ENCODE measurements at regions not wholly inside any gene's neighbourhood (a gene's known extent, or its start where the extent isn't known, plus 50 kb on each side); places are given as distances from the start of the nearest gene placed in this dataset.

DNA sequence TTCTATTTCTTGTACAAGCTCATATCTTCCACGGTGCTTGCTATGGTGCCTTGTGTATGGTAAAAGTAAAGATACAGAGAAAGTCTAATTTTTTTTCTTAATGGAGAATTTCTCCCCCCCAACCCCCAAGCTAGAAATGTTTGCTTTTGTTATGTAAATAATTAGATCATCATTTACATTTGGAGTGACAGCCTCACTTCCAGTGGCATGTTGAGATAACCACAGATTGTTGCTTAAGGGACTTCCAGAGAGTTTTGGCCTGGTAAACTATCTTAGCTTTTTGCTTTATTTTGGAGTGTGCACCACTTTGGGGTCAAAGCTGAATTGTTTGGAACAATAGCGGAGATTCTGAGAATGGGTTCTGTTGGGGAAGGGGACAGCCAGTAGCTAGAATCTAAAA lies 129.7 kb downstream of the ZNF365 start:
- no peak overlapping the region for H3K4me3 ChIP-seq (replicated peaks; ENCODE audit: low read depth, low read length)
- H3K36me3 ChIP-seq (ENCODE audit: control insufficient read depth, insufficient read depth, low read length) = no peaks in the 10 kb centered on the region
- TF ChIP-seq, protein P1, sequence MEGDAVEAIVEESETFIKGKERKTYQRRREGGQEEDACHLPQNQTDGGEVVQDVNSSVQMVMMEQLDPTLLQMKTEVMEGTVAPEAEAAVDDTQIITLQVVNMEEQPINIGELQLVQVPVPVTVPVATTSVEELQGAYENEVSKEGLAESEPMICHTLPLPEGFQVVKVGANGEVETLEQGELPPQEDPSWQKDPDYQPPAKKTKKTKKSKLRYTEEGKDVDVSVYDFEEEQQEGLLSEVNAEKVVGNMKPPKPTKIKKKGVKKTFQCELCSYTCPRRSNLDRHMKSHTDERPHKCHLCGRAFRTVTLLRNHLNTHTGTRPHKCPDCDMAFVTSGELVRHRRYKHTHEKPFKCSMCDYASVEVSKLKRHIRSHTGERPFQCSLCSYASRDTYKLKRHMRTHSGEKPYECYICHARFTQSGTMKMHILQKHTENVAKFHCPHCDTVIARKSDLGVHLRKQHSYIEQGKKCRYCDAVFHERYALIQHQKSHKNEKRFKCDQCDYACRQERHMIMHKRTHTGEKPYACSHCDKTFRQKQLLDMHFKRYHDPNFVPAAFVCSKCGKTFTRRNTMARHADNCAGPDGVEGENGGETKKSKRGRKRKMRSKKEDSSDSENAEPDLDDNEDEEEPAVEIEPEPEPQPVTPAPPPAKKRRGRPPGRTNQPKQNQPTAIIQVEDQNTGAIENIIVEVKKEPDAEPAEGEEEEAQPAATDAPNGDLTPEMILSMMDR (IDR thresholded peaks at IDR 0.05; ENCODE audit: insufficient read depth, low read length, poor library complexity, severe bottlenecking) = no peak
- DNase-seq (ENCODE audit: extremely low read depth, insufficient read length) = no peak
- H3K27me3 ChIP-seq (replicated peaks; ENCODE audit: control insufficient read depth, insufficient read depth, low read length) = no peaks in the 10 kb centered on the region; the same call in 1 of the 2 replicates

DNA sequence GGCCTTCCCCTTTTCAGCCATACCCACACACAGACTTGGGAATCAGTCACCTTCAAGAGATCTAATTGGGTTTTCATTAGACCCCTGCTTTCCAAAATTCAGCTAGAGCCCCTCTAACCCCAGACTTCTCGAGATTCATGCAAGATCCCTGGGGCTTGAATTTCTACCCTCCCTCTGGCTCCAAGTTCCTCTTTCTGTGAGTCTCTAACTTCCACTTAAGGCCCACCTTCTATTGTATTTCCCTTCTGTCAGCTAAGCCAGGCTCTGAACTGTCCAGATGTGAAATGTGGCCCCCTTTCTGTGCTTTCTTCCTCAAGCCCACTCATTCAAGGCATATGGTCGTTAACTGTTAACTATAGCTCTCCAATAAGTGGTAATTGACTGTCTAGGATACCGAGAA lies 132.2 kb downstream of the ZNF365 start:
- no peak for DNase-seq (ENCODE audit: extremely low read depth, insufficient read length)
- TF ChIP-seq, protein P1 (IDR thresholded peaks at IDR 0.05; ENCODE audit: insufficient read depth, low read length, poor library complexity, severe bottlenecking) = no peak
- no peak overlapping the region for H3K4me3 ChIP-seq (replicated peaks; ENCODE audit: low read depth, low read length)
- no peaks in the 10 kb centered on the region for H3K36me3 ChIP-seq (ENCODE audit: control insufficient read depth, insufficient read depth, low read length)
- no peaks in the 10 kb centered on the region; the same call in 1 of the 2 replicates for H3K27me3 ChIP-seq (replicated peaks; ENCODE audit: control insufficient read depth, insufficient read depth, low read length)

DNA sequence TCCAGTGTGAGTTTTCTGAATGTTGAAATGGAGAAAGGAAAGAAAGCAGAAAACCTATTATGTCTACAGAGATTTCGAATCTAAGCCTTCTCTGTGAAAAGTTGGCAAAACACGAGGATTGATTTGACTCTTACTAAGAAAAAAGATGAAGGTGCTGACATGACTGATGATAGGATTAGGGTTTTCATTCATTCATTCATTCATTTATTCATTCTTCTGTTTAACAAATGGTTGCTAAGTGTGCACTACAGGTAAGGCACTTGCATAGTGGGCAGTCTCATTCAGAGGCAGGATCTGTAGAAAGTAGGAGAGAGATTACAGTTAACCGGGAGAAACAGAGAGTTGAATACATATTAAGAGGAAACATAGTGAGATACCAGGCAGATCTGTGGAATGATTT lies 137.1 kb downstream of the ZNF365 start:
- no peaks in the 10 kb centered on the region; the same call in 1 of the 2 replicates for H3K27me3 ChIP-seq (replicated peaks; ENCODE audit: control insufficient read depth, insufficient read depth, low read length)
- no peak overlapping the region for H3K4me3 ChIP-seq (replicated peaks; ENCODE audit: low read depth, low read length)
- no peak for DNase-seq (ENCODE audit: extremely low read depth, insufficient read length)
- TF ChIP-seq, protein P1 (IDR thresholded peaks at IDR 0.05; ENCODE audit: insufficient read depth, low read length, poor library complexity, severe bottlenecking) = no peak
- no peaks in the 10 kb centered on the region for H3K36me3 ChIP-seq (ENCODE audit: control insufficient read depth, insufficient read depth, low read length)

DNA sequence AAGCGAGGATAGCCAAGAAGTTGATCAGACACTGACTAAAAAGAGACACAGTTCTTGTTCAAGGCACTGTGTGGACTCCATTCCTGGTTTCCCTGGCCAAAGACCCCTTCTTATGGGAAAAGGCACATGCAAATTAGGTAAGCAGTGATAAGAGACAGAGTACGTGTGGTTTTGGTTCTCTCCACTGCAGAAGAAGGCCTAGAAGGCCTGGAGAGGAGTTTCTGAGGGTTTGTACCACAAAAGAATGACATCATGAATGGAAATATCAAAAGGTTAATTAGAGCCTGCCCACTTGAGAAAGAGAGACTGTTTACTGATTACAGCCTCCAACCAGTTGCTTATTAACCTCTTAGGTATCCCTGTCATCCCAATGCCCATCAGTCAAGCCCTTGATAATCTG lies 137.5 kb downstream of the ZNF365 start:
- H3K4me3 ChIP-seq (replicated peaks; ENCODE audit: low read depth, low read length) = no peak overlapping the region

DNA sequence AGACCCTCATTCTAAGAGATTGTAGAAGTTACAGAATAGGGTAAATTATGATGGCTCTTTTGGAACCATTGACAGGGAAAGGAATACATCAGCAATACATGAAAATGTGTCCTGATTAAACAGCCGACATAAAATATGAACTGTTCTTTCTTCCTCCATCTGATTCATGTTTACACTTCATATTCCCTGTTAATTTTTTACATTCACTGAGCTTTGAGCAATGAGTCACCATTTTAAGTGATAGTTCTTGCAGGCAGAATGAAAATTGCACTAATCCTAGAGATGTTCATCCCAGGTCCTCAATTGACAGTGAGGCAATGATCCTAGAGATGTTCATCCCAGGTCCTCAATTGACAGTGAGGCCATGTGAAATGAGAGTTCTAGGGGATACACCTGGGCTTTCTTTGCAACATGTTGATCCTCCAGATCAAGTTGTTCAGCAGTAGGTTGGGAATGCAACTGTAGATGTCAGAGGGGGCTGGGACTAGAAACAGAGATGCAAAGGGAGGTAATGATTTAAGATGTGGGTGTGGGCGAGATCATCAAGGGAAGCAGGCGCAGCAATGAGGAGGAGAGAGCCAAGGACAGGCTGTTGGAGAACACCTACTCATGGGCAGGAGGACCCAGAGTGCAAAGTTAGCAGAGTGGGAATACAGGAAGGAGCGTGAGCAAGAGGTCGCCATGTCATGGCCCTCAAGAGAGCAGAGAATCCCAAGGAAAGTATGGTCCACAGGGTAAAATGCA lies 138.7 kb downstream of the ZNF365 start:
- Histone ChIP-seq H3K36me3 (ENCODE audit: control insufficient read depth, insufficient read depth, low read length) (no peaks in the 10 kb centered on the region), H3K4me3 (replicated peaks; ENCODE audit: low read depth, low read length) (no peak overlapping the region), H3K27me3 (replicated peaks; ENCODE audit: control insufficient read depth, insufficient read depth, low read length) (no peaks in the 10 kb centered on the region; the same call in 1 of the 2 replicates)
- DNase-seq (ENCODE audit: extremely low read depth, insufficient read length) = no peak
- TF ChIP-seq, protein P1 (IDR thresholded peaks at IDR 0.05; ENCODE audit: insufficient read depth, low read length, poor library complexity, severe bottlenecking) = no peak

More for the DNA sequence above, 137.5 kb downstream of the ZNF365 start:
- Histone ChIP-seq H3K36me3 (ENCODE audit: control insufficient read depth, insufficient read depth, low read length) (no peaks in the 10 kb centered on the region), H3K27me3 (replicated peaks; ENCODE audit: control insufficient read depth, insufficient read depth, low read length) (no peaks in the 10 kb centered on the region; the same call in 1 of the 2 replicates)
- no peak for DNase-seq (ENCODE audit: extremely low read depth, insufficient read length)
- TF ChIP-seq, protein P1 (IDR thresholded peaks at IDR 0.05; ENCODE audit: insufficient read depth, low read length, poor library complexity, severe bottlenecking) = no peak

All from GM06990 (cell line).